Choroid plexus epithelial cell (primary cell): ENCODE measurements at regions not wholly inside any gene's neighbourhood (a gene's known extent, or its start where the extent isn't known, plus 50 kb on each side); places are given as distances from the start of the nearest gene placed in this dataset.

Experiments used
- DNase-seq: peaks from one replicate; pipeline ENCODE4 v3.0.0-alpha.2; 2010; ENCODE audit warnings: low read depth
- H3K4me3 ChIP-seq: 2 replicates; pipeline ENCODE4 v1.5.1; 2011; ENCODE audit warnings: low read depth, mild to moderate bottlenecking, control low read depth, low read length, moderate library complexity
- TF ChIP-seq, protein P1 (sequence below): conservative IDR thresholded peaks from 2 replicates; pipeline ENCODE4 v1.5.1; 2011; ENCODE audit warnings: low read depth, mild to moderate bottlenecking, control low read depth, inconsistent platforms, low read length, moderate library complexity

DNA sequence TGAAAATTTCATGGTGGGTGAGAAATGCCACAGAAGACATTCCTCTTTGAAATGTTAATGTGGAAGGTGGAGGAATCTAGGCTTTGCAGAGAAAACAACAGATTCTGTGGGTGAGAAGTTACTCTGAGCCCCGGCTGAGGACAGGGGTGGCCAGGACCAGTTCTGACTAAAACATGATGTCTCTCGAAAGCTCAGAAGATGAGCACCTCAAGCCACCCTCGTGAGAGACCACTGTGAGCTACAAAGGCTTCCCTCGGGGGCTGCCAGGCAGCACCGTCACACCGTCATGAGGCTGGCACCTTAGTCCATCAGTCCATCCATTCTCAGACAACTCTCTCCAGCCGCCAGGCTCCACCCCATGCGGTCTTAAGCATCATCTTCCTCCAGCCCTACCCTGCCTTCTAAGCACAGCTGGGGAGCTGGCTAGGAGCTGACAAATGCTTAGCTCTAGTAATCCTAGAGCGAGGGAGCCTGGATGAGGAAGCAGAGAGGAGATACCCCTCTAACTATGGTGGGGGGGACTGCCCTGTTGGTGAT is 360.5 kb downstream of the SHANK2 start:
- DNase-seq: no peak
- TF ChIP-seq, protein P1, sequence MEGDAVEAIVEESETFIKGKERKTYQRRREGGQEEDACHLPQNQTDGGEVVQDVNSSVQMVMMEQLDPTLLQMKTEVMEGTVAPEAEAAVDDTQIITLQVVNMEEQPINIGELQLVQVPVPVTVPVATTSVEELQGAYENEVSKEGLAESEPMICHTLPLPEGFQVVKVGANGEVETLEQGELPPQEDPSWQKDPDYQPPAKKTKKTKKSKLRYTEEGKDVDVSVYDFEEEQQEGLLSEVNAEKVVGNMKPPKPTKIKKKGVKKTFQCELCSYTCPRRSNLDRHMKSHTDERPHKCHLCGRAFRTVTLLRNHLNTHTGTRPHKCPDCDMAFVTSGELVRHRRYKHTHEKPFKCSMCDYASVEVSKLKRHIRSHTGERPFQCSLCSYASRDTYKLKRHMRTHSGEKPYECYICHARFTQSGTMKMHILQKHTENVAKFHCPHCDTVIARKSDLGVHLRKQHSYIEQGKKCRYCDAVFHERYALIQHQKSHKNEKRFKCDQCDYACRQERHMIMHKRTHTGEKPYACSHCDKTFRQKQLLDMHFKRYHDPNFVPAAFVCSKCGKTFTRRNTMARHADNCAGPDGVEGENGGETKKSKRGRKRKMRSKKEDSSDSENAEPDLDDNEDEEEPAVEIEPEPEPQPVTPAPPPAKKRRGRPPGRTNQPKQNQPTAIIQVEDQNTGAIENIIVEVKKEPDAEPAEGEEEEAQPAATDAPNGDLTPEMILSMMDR: no peak
- no peak overlapping the region for H3K4me3 ChIP-seq

DNA sequence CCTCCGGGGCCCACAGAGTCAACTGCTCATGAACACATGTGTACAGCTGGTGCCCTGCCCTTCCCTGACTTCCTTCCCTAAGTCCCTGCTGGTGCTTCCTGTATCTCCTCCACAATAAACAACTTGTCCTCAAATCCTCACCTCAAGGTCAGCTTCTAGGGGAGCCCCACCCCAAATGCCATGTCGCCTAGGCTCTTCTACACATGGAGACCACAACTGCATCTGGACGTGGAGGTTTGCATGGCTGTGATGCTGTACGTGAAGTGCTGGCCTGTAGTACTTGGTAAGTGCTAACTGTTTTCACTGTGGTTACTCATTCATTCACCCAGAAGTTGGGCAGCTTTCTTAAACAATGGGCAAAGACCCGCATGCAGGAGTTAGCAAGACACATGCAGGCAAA is 359.5 kb downstream of the SHANK2 start:
- DNase-seq: no peak
- no peak overlapping the region for H3K4me3 ChIP-seq
- TF ChIP-seq, protein P1: no peak

- no peak overlapping the region for H3K4me3 ChIP-seq
- DNase-seq: no peak
- TF ChIP-seq, protein P1: no peak
Observed at GRCh38 chr11:70894566-70895365, 357.6 kb downstream of the SHANK2 start.

GRCh38 chr11:70895366-70895670 is 357.1 kb downstream of the SHANK2 start:
- no peak overlapping the region for H3K4me3 ChIP-seq
- no peak for DNase-seq
- TF ChIP-seq, protein P1: no peak

DNA sequence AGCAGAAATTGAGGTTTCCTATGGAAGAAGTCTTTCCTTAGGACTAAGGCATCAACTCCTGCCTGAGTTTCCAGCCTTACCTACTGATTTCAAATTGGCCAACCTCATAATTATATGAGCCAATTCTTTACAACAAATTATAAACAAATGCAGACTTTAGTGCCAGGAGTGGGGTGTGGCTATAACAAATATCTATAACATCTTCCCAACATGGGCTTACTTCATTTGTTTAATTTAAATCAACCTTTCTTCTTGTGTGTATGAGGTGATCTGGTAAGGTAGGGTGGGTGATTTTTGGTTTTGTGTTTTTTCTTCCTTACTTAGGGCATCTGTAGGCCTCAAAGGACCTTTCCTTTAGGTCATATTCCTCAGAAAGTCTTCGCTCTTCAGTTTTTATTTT is 354.9 kb downstream of the SHANK2 start:
- no peak for DNase-seq
- TF ChIP-seq, protein P1: no peak
- H3K4me3 ChIP-seq: no peak overlapping the region

DNA sequence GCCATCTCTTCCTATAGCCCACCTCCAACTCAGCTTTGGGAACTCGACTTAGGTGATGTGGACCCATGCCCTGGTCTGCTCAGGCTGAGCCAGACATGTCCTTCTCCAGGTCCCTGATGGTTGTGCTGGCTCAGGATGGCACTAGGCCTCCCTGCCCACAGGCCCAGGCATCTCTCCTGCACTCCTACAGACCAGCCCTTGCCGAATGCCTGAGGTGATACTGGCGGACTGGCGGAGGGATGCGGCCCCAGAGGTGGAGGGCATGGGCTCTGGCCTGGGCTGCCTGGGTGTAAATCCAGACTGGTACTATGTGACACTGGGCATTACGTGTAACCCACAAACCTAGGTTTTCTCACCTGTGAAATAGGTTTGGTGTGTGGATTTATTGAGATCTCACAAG is 352.8 kb downstream of the SHANK2 start:
- DNase-seq: no peak
- TF ChIP-seq, protein P1: no peak
- no peak overlapping the region for H3K4me3 ChIP-seq

DNA sequence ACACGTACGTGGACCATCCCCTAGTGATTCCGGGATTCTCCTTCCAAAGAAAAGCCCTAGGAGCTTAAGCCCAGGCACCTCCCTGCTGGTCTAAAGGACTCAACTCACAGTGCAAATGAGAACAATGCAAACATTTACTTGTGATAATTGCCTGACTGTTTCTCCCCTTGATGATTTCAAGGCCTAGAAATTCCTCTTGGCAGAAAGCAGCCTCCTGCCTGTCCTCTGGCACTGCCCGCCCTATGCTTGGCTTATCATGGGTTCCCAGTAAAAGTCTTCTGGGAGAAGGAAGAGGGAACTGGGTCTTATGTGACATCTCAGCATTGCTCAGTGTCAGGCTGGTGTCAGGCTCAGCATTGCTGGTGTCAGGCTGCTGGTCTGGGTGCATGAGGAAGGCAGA is 351.8 kb downstream of the SHANK2 start:
- TF ChIP-seq, protein P1: no peak
- no peak overlapping the region for H3K4me3 ChIP-seq
- no peak for DNase-seq
